ENCODE measurements at regions not wholly inside any gene's neighbourhood (a gene's known extent, or its start where the extent isn't known, plus 50 kb on each side); places are given as distances from the start of the nearest gene placed in this dataset.

DNA sequence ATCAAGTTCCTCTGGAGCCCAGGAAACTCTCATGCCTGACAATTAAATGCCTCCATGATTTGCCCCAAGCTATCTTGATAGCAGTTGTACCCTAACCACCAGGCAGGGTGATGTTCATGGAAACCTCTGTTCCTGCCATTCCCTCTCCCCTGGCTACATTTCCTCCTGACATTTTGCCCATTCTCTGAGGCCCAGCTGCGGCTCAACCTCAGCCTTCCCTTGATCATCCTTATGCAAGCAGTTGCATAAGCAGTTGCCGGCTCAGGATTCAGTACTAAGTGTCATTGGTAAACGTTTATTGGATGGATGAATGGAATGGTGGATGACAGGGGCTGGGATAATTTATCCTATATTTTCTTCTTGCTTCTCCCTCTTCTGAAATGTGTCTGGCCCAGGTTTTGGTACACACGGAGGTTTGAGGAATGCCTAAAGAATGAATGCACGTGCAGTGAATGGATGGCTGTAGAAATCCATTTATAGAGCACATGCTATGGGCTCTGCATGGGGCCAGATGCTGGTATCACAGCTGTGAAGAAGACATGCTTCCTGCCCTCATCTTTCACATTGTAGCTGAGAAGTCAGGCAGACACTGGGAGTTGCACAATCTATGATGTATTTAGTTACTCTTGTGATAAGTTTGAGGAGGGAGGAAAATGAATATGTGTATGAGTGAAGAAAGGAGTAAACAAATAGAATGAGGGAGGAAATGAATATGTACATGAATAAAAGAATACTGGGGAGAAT is 261.8 kb downstream of the FOXD2 start:
- H3K36me3 ChIP-seq = no peaks in the 10 kb centered on the region
- peaks cover 0 to 14% (median 0%) of the 10 kb centered on the region in 6 donors for H3K4me1 ChIP-seq
- H3K27ac ChIP-seq = no peak overlapping the region
- WGBS, 5 donors = 71 to 88% (median 79%) methylated on average over 5 of the region's 5 CpGs
- peaks cover 0 to 3% (median 0%) of the 10 kb centered on the region in 7 donors for H3K27me3 ChIP-seq (replicated peaks in 1 of 7)
- DNase-seq = peak; percentile 18
- no peak overlapping the region for H3K4me3 ChIP-seq
- TF ChIP-seq POLR2AphosphoS5 (IDR thresholded peaks at IDR 0.05) (no peak), POLR2A (IDR thresholded peaks at IDR 0.05) (no peak)
- TF ChIP-seq, protein P1, sequence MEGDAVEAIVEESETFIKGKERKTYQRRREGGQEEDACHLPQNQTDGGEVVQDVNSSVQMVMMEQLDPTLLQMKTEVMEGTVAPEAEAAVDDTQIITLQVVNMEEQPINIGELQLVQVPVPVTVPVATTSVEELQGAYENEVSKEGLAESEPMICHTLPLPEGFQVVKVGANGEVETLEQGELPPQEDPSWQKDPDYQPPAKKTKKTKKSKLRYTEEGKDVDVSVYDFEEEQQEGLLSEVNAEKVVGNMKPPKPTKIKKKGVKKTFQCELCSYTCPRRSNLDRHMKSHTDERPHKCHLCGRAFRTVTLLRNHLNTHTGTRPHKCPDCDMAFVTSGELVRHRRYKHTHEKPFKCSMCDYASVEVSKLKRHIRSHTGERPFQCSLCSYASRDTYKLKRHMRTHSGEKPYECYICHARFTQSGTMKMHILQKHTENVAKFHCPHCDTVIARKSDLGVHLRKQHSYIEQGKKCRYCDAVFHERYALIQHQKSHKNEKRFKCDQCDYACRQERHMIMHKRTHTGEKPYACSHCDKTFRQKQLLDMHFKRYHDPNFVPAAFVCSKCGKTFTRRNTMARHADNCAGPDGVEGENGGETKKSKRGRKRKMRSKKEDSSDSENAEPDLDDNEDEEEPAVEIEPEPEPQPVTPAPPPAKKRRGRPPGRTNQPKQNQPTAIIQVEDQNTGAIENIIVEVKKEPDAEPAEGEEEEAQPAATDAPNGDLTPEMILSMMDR (IDR thresholded peaks at IDR 0.05 in 8 of 11, conservative IDR thresholded peaks at IDR 0.05 in 3 of 11) = no peak
- H3K9me3 ChIP-seq = no peaks in the 10 kb centered on the region
- intact Hi-C loops (cut with DNase I; ENCODE audit: low total_unique reads) = no loop called here

DNA sequence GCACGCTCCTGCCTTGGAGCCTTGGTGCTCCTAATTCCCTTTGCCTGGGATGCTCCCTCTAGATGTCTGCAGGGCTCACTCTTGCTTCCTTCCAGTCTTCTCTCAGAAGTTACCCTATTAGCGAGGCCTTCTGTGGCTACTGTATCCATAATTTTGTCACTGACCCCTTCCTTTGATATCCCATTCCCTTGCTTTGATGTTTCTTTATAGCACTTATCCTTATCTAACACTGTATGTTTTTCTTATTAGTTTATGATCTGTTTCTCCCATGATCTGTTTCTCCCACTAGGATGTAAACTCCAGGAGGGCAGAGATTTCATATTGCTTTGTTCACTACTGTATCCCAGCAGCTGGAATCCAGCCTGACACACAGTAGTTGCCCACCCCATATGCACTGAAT is 263.4 kb downstream of the FOXD2 start:
- no peaks in the 10 kb centered on the region for H3K36me3 ChIP-seq
- TF ChIP-seq, protein P1 (IDR thresholded peaks at IDR 0.05 in 8 of 11, conservative IDR thresholded peaks at IDR 0.05 in 3 of 11) = no peak
- TF ChIP-seq POLR2A (IDR thresholded peaks at IDR 0.05) (no peak), POLR2AphosphoS5 (IDR thresholded peaks at IDR 0.05) (no peak)
- peaks cover 0 to 24% (median 3%) of the 10 kb centered on the region in 6 donors for H3K4me1 ChIP-seq
- H3K4me3 ChIP-seq = no peak overlapping the region
- peaks cover 0 to 19% (median 0%) of the 10 kb centered on the region in 7 donors for H3K27me3 ChIP-seq (replicated peaks in 1 of 7)
- peak overlapping the region in 3 of 8 donors; percentile 5 to 28 (median 10) for H3K27ac ChIP-seq
- 83 to 100% (median 92%) methylated on average over 2 of the region's 2 CpGs for WGBS, 5 donors
- no peak for DNase-seq
- intact Hi-C loops (cut with DNase I; ENCODE audit: low total_unique reads) = no loop called here
- no peaks in the 10 kb centered on the region for H3K9me3 ChIP-seq

DNA sequence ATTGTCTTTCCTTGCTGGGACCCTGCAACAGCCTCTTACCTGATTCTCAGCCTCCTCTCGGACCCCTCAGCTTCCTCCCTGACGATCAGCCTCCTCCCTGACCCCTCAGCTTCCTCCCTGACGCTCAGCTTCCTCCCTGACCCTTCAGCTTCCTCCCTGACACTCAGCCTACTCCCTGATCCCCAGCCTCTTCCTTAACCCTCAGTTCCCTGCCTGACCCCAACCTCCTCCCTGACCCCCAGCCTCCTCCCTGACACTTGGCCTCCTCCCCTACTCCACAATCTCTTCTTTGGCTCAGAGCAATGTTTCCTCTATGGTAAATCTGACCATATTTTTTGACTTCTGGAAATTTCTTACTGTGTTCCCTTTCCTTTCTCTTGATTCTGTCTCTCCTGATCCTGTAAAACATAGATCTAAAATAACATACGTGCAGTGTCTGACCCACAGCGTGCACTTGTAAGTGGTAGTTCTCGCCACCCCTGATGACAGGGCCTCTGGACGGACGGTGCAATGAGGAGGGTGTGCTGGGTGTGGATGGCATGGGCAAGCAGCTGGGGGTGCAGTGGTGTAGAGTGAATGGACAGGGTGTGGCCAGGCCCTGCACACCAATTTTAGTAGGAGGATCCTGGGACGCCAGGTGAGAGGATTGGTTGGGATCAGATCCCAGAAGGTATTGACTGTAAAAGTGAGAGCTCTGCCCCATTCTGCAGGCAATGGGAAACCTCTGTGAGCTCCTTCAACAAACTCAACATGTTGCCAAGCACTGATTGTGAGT is 264.1 kb downstream of the FOXD2 start:
- Histone ChIP-seq H3K27me3 (replicated peaks in 1 of 7) (peaks cover 0 to 25% (median 0%) of the 10 kb centered on the region in 7 donors), H3K36me3 (no peaks in the 10 kb centered on the region), H3K4me1 (peaks cover 0 to 24% (median 3%) of the 10 kb centered on the region in 6 donors), H3K9me3 (no peaks in the 10 kb centered on the region), H3K27ac (peak overlapping the region in 4 of 8 donors; percentile 2 to 28 (median 8)), H3K4me3 (no peak overlapping the region)
- TF ChIP-seq POLR2AphosphoS5 (IDR thresholded peaks at IDR 0.05) = no peak
- TF ChIP-seq, protein P1 (IDR thresholded peaks at IDR 0.05 in 8 of 11, conservative IDR thresholded peaks at IDR 0.05 in 3 of 11) = no peak
- no peak for TF ChIP-seq POLR2A (IDR thresholded peaks at IDR 0.05)
- peak; percentile 2 for DNase-seq
- WGBS, 5 donors = 63 to 72% (median 70%) methylated on average over 9 of the region's 9 CpGs
- intact Hi-C loops (cut with DNase I; ENCODE audit: low total_unique reads) = no loop called here
